ENCODE measurements at regions not wholly inside any gene's neighbourhood (a gene's known extent, or its start where the extent isn't known, plus 50 kb on each side); places are given as distances from the start of the nearest gene placed in this dataset.

GRCh38 chr16:8375232-8375587, 215.1 kb downstream of the TMEM114 start:
- FAIRE-seq: no peak

GRCh38 chr16:8374586-8375231, 215.6 kb downstream of the TMEM114 start:
- no peak for FAIRE-seq
- TF ChIP-seq USF2 (IDR thresholded peaks at IDR 0.05) (no peak), FOSB (CRISPR knock-in tag; IDR thresholded peaks at IDR 0.05) (no peak), POLR2A (IDR thresholded peaks at IDR 0.05; ENCODE audit: low read length) (no peak), CTCF (IDR thresholded peaks at IDR 0.05) (no peak), RARB (CRISPR knock-in tag; IDR thresholded peaks at IDR 0.05) (no peak), KDM5A (IDR thresholded peaks at IDR 0.05) (no peak), MAX (IDR thresholded peaks at IDR 0.05) (no peak), NPAS2 (CRISPR knock-in tag; IDR thresholded peaks at IDR 0.05; ENCODE audit: borderline replicate concordance) (no peak)
- DNase-seq (ENCODE audit: low read depth in 1 of 2, low spot score in 1 of 2): no peak
- 4% methylated on average over 8 of the region's 8 CpGs for WGBS (ENCODE audit: missing lambda C conversion rate)
- ATAC-seq: no peak
- ChIA-PET POLR2A (no interaction called here), CTCF (no interaction called here)
- Histone ChIP-seq H3K27ac (no peak overlapping the region), H3K4me2 (no peak overlapping the region), H3K4me3 (no peak overlapping the region), H3K4me1 (no peaks in the 10 kb centered on the region), H3K9me3 (no peaks in the 10 kb centered on the region)

More at GRCh38 chr16:8375232-8375587, 215.1 kb downstream of the TMEM114 start:
- H3K4me3 ChIP-seq: no peak overlapping the region
- no peaks in the 10 kb centered on the region for H3K4me1 ChIP-seq
- H3K27ac ChIP-seq: no peak overlapping the region
- H3K4me2 ChIP-seq: no peak overlapping the region
- TF ChIP-seq USF2 (IDR thresholded peaks at IDR 0.05): no peak
- TF ChIP-seq TFCP2L1 (CRISPR knock-in tag; IDR thresholded peaks at IDR 0.05): no peak
- no peak for TF ChIP-seq ZC3H11A (IDR thresholded peaks at IDR 0.05)
- TF ChIP-seq ZSCAN20 (CRISPR knock-in tag; IDR thresholded peaks at IDR 0.05): no peak
- TF ChIP-seq REST (IDR thresholded peaks at IDR 0.05): no peak
- TF ChIP-seq HOXA7 (CRISPR knock-in tag; IDR thresholded peaks at IDR 0.05): no peak
- no peak for TF ChIP-seq EHMT2 (IDR thresholded peaks at IDR 0.05; ENCODE audit: low read depth)
- TF ChIP-seq ZFP36 (IDR thresholded peaks at IDR 0.05; ENCODE audit: borderline replicate concordance, partially characterized antibody): no peak
- TF ChIP-seq CHD4 (IDR thresholded peaks at IDR 0.05; ENCODE audit: borderline replicate concordance): no peak
- no peak for TF ChIP-seq BHLHE40 (IDR thresholded peaks at IDR 0.05; ENCODE audit: low read depth, low read length)
- no peak for TF ChIP-seq FOXS1 (CRISPR knock-in tag; IDR thresholded peaks at IDR 0.05)
- TF ChIP-seq RFX5 (IDR thresholded peaks at IDR 0.05): no peak
- no peak for TF ChIP-seq E2F6 (IDR thresholded peaks at IDR 0.05; ENCODE audit: borderline replicate concordance, low read depth)
- TF ChIP-seq HMGXB4 (CRISPR knock-in tag; IDR thresholded peaks at IDR 0.05; ENCODE audit: borderline replicate concordance): no peak
- TF ChIP-seq KDM5A (IDR thresholded peaks at IDR 0.05): no peak
- TF ChIP-seq HOXB13 (CRISPR knock-in tag; IDR thresholded peaks at IDR 0.05; ENCODE audit: low read depth): no peak
- CTCF ChIA-PET: no interaction called here
- ATAC-seq (no peak), DNase-seq (ENCODE audit: low read depth in 1 of 2, low spot score in 1 of 2) (no peak)
- POLR2A ChIA-PET: no interaction called here
- no peaks in the 10 kb centered on the region for H3K9me3 ChIP-seq
- 4% methylated on average over 1 of the region's 1 CpG for WGBS (ENCODE audit: missing lambda C conversion rate)

Measured in A549 (cell line).